GM12892 (cell line): ENCODE measurements at regions not wholly inside any gene's neighbourhood (a gene's known extent, or its start where the extent isn't known, plus 50 kb on each side); places are given as distances from the start of the nearest gene placed in this dataset.

Experiments
- POLR2A ChIP-seq: IDR thresholded peaks from 2 replicates; pipeline ENCODE4 v1.6.1; 2011; ENCODE audit warnings: low read depth, low read length, control low read depth
- POLR2AphosphoS5 ChIP-seq: IDR thresholded peaks from 2 replicates; pipeline ENCODE4 v1.6.1; 2011; ENCODE audit warnings: low read depth, low read length, control low read depth
- TAF1 ChIP-seq: IDR thresholded peaks from 2 replicates; pipeline ENCODE4 v1.6.1; 2011; ENCODE audit warnings: low read depth, mild to moderate bottlenecking, control low read depth, low read length, borderline replicate concordance

- TF ChIP-seq POLR2A = no peak
- no peak for TF ChIP-seq POLR2AphosphoS5
- TF ChIP-seq TAF1 = no peak
Observed at GRCh38 chr14:42499137-42499536, 892.5 kb downstream of the LRFN5 start.
